Lung (tissue), 11 donors: ENCODE measurements at regions not wholly inside any gene's neighbourhood (a gene's known extent, or its start where the extent isn't known, plus 50 kb on each side); places are given as distances from the start of the nearest gene placed in this dataset.

Experiments used
- ATAC-seq: fragments of 200-7000 bp; cut with Tn5 transposase; one replicate; pipeline ENCODE4 v1.9.1; 2020; ENCODE audit warnings: moderate number of reproducible peaks; ENCODE audit not compliant: insufficient read depth, low FRiP score
- DNase-seq, 3 donors: peaks; one replicate each; pipeline ENCODE4 v3.0.0-alpha.2; 2013 to 2017
- H3K27ac ChIP-seq, 2 donors: one replicate each; pipeline ENCODE4 v1.5.1; 2013; ENCODE audit warnings: mild to moderate bottlenecking in 2 of 2, moderate library complexity in 2 of 2, control low read depth in 1 of 2, inconsistent platforms in 1 of 2, low read depth in 1 of 2, low read length in 1 of 2
- H3K27me3 ChIP-seq, 3 donors: one replicate each; pipeline ENCODE4 v1.5.1; 2013; ENCODE audit warnings: low read length in 2 of 3; ENCODE audit not compliant: control insufficient read depth in 3 of 3, insufficient read depth in 3 of 3
- H3K36me3 ChIP-seq, 4 donors: one replicate each; pipeline ENCODE4 v1.5.1; 2013; ENCODE audit warnings: low read length in 4 of 4, mild to moderate bottlenecking in 1 of 4, moderate library complexity in 1 of 4; ENCODE audit not compliant: control insufficient read depth in 4 of 4, insufficient read depth in 4 of 4
- H3K4me1 ChIP-seq, 5 donors: one replicate each; pipeline ENCODE4 v1.5.1; 2013; ENCODE audit warnings: low read length in 5 of 5, mild to moderate bottlenecking in 2 of 5, moderate library complexity in 1 of 5; ENCODE audit not compliant: control insufficient read depth in 5 of 5, insufficient read depth in 5 of 5
- H3K4me3 ChIP-seq: one replicate; pipeline ENCODE4 v1.5.1; 2013; ENCODE audit warnings: mild to moderate bottlenecking, control low read depth, moderate library complexity
- H3K9ac ChIP-seq, 2 donors: one replicate each; pipeline ENCODE4 v1.5.1; 2013; ENCODE audit warnings: low read length in 2 of 2, control low read depth in 1 of 2; ENCODE audit not compliant: insufficient read depth in 1 of 2
- H3K9me3 ChIP-seq, 4 donors: one replicate each; pipeline ENCODE4 v1.5.1; 2013; ENCODE audit warnings: low read length in 3 of 4, mild to moderate bottlenecking in 1 of 4, moderate library complexity in 1 of 4; ENCODE audit not compliant: control insufficient read depth in 4 of 4, insufficient read depth in 3 of 4
- CTCF ChIP-seq: IDR thresholded peaks from 2 replicates; pipeline ENCODE4 v1.5.1; 2012; ENCODE audit warnings: mild to moderate bottlenecking; ENCODE audit errors: control extremely low read depth, extremely low read depth
- WGBS, 2 donors: extraction: QIAGEN DNeasy Blood & Tissue Kit; methylation state at CpG; one replicate each; pipeline ENCODE4 v1.1.7; 2013; 5-methylcytosine and 5-hydroxymethylcytosine counted together
- donor health status: control.
- donor health status: control.
- donor health status: Bipolar disorder and iron deficiency.
- donor health status: healthy.
- donor health status: DM: yes; HTN: yes; CAD: no.

GRCh38 chr7:8382004-8382730, 51.2 kb upstream of the NXPH1 start:
- no peak for TF ChIP-seq CTCF

More at GRCh38 chr7:8382004-8382730, 51.2 kb upstream of the NXPH1 start:
- Histone ChIP-seq H3K27ac (no peak overlapping the region), H3K36me3 (no peaks in the 10 kb centered on the region), H3K27me3 (no peaks in the 10 kb centered on the region), H3K4me1 (peaks cover 0 to 6% (median 0%) of the 10 kb centered on the region in 5 donors), H3K4me3 (no peak overlapping the region), H3K9ac (no peak overlapping the region), H3K9me3 (no peaks in the 10 kb centered on the region)
- DNase-seq (no peak), ATAC-seq (no peak)
- 74 to 89% methylated on average over 4 of the region's 4 CpGs for WGBS, 2 donors
